Panc1 (cell line): ENCODE measurements at regions not wholly inside any gene's neighbourhood (a gene's known extent, or its start where the extent isn't known, plus 50 kb on each side); places are given as distances from the start of the nearest gene placed in this dataset.

ENCODE experiments used
- TCF7L2 ChIP-seq: IDR thresholded peaks from 2 replicates; pipeline ENCODE4 v1.6.1; 2011; ENCODE audit warnings: mild to moderate bottlenecking, low read depth, low read length, inconsistent platforms
- TF ChIP-seq, protein P1 (sequence below), 2 experiments: IDR thresholded peaks; 2 replicates each; pipeline ENCODE4 v1.6.1; 2011 to 2012; ENCODE audit warnings: low read depth in 2 of 2, control low read depth in 1 of 2, low read length in 1 of 2, mild to moderate bottlenecking in 1 of 2, moderate library complexity in 1 of 2; ENCODE audit not compliant: insufficient read depth in 1 of 2

DNA sequence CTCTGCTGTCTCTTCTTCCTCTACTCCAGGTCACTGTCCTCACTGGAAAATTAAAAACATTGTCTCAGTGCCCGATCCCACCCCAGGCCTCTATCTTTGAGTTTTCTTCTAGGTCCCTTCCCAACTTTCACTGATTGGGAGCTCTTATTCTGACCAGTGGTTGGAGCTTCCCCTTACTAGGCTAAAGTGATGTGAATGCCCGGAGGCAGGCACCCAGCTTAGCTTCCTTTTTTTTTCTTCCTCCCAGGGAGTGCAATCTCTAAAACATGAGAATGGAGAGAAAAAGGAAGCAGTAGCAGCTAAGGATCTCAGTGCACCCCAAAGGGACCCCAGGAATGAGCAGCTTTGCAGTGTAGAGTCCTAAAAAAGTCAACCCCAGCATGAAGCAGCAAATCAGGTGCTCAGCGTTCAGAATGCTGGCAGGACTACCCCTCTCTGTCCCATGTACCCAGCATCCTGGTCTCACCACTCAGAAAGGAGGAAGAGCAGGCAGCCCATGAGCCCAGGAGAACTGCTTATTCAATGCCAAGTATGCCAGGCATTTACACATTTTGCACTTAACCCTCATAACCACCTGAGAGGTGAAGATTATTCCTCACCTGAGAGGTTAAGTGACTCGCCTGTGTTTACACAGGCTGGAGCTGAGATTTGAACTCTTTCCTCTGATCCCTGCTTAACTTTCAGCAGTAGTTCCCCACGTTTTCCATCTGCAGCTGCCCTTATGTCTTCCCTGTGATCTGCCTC, 146.2 kb upstream of the PWP1 start:
- TF ChIP-seq, protein P1, sequence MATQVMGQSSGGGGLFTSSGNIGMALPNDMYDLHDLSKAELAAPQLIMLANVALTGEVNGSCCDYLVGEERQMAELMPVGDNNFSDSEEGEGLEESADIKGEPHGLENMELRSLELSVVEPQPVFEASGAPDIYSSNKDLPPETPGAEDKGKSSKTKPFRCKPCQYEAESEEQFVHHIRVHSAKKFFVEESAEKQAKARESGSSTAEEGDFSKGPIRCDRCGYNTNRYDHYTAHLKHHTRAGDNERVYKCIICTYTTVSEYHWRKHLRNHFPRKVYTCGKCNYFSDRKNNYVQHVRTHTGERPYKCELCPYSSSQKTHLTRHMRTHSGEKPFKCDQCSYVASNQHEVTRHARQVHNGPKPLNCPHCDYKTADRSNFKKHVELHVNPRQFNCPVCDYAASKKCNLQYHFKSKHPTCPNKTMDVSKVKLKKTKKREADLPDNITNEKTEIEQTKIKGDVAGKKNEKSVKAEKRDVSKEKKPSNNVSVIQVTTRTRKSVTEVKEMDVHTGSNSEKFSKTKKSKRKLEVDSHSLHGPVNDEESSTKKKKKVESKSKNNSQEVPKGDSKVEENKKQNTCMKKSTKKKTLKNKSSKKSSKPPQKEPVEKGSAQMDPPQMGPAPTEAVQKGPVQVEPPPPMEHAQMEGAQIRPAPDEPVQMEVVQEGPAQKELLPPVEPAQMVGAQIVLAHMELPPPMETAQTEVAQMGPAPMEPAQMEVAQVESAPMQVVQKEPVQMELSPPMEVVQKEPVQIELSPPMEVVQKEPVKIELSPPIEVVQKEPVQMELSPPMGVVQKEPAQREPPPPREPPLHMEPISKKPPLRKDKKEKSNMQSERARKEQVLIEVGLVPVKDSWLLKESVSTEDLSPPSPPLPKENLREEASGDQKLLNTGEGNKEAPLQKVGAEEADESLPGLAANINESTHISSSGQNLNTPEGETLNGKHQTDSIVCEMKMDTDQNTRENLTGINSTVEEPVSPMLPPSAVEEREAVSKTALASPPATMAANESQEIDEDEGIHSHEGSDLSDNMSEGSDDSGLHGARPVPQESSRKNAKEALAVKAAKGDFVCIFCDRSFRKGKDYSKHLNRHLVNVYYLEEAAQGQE (IDR thresholded peaks at IDR 0.05; ENCODE audit: insufficient read depth in 1 of 2, low read depth in 2 of 2, low read length in 1 of 2) = no peak
- TF ChIP-seq TCF7L2 = no peak
